HG03342 (cell line): ENCODE measurements at regions not wholly inside any gene's neighbourhood (a gene's known extent, or its start where the extent isn't known, plus 50 kb on each side); places are given as distances from the start of the nearest gene placed in this dataset.

ENCODE experiments used
- ATAC-seq: cut with Tn5 transposase; IDR thresholded peaks from one replicate; pipeline ENCODE4 v1.9.1; 2021; ENCODE audit warnings: mild to moderate bottlenecking, moderate library complexity; ENCODE audit not compliant: unreplicated experiment

- no peak for ATAC-seq
Measured at GRCh38 chrX:51437521-51437920, 58.9 kb downstream of the NUDT11 start.

GRCh38 chrX:51435101-51435500, 61.3 kb downstream of the NUDT11 start:
- no peak for ATAC-seq

- no peak for ATAC-seq
Measured at GRCh38 chrX:51421972-51422597, 74.3 kb downstream of the NUDT11 start.

- no peak for ATAC-seq
Measured at GRCh38 chrX:51420610-51421009, 75.8 kb downstream of the NUDT11 start.

- no peak for ATAC-seq
Measured at GRCh38 chrX:51408462-51408861, 75.8 kb downstream of the NUDT10 start.

- no peak for ATAC-seq
Measured at GRCh38 chrX:51407520-51408409, 75.1 kb downstream of the NUDT10 start.

GRCh38 chrX:51406688-51407519, 74.3 kb downstream of the NUDT10 start:
- ATAC-seq, result no peak

GRCh38 chrX:51404445-51404844, 71.8 kb downstream of the NUDT10 start:
- ATAC-seq, result no peak

- ATAC-seq, result peak; percentile 59
Measured at GRCh38 chrX:51395810-51396728, 63.4 kb downstream of the NUDT10 start.

- peak; percentile 9 for ATAC-seq
Measured at GRCh38 chrX:51395480-51395809, 62.8 kb downstream of the NUDT10 start.
